NCI-H2196 treated with DMSO at 0.1 percent for 48 hours (cell line): ENCODE measurements at regions not wholly inside any gene's neighbourhood (a gene's known extent, or its start where the extent isn't known, plus 50 kb on each side); places are given as distances from the start of the nearest gene placed in this dataset.

Experiments
- DNase-seq: peaks from one replicate; lab custom pipeline; 2025; ENCODE audit not compliant: unreplicated experiment; lab: John Stamatoyannopoulos, UW

DNA sequence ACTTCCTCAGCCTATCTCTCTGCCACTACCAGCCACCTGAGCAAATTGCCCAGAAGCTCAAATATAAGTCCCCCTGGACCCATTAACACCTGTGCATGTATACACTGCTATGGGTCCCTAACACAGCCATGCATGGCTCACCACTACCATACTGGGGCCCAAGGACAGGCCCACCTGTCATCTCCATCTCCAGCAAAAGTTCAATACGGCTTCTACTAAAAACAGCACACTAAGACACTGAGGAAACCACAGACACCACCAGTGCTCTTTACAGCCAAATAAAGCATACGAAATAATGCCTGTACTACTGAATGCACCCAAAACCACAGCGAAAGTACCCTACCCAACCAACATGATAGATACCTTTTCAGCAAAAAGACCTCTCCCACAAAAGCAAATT lies 85.6 kb upstream of the GHR start:
- DNase-seq, result no peak

DNA sequence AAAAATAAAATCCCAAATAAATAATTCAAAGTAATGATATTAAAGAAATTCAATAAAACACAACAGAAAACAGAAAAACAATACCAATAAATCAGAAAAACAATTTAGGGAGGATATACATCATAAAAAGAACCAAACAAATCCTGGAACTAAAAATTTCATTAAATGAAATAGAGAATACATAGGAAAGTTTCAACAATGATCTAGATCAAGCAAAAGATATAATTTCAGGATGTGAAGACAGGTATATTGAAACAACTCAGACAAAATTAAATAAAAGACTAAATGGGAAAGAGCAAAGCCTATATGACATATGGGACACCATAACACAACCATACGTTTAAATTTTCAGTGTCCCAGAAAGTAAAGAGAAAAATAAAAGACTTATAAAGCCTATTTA lies 85.1 kb upstream of the GHR start:
- DNase-seq, result no peak

DNA sequence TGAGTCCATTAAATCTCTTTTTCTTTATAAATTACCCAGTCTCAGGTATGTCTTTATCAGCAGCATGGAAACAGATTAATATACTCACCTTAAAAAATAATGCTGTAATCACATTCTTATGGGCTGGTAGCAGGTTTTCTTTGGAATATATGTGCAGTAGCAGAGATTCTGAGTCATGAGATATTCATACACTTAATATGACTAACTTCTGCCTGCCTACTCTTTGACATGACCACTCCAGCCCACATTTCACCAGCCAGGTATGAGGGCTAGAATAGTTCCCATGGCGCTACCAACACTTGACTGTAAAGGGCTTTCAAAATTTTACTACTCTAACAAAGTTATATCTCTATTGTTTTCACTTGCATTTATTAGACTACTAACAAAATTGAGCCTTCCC lies 74.1 kb upstream of the GHR start:
- no peak for DNase-seq

DNA sequence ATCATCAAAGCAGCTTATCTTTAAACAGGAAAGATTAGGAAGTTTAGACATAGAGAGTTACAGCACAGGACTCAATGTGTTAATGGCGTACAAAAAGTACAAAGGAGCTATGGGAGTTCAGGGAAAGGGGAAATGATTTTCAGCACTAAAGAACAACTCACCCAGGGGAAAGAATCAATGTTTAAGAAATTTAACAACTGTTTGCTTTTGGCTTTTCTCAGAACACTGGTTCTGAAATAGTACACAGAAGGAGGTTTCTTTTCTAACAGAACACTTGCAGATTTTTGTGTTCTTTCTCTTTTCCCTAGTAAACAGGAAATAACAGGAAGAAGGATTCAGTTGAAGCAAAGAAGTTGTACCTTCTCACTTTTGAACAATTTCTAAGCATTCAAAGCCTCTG lies 71.3 kb upstream of the GHR start:
- DNase-seq, result no peak

DNA sequence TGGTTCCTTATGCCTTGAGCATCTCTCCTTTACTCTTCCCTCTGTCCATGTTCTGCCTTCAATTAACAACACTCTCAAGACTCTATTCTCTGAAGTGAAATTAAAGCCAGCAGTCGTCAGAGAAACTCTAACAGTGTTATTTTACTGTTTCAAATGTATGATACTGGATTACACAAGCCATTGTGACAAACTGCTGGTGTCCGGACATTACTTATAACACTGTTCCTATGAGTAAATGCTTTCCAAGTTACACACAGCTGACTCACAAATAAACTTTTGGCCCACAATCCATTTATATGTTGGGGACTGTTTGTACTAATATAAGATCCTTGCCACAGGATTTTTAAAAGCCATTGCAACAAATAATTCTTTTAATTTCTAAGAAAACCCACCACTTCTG lies 63.2 kb upstream of the GHR start:
- DNase-seq, result no peak

DNA sequence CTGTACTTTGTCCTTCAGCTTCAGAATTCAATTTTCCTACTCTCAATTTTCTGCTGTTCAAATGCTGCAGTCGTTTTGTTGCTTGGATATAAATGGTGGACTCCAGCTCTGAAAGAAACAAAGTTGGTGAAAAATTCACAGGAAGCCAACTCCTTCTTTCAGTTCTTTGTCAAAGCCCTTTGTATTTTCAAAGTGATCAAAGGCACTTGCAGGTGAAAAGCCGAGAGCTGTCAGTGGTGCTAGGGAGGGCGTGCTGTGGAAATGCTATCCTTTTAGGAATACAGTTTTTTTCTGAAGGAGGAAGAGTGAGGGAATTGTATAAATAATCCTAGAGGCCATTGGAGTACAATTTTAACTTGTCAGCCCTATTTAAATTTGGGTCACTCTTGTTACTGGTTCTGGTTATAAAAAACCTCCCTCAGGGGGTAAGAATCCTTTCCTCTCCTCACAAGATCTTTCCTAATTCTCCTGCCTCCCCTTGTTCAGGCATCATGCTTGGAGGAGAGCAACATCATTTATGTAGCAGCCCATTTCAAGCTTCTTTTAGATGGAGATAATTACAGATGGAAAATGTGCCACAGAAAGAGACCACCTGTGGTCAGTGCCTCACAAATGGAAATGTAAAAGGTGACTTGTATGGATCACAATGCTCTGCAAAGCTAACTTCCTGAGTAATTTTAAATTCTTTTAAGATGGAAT lies 62.5 kb upstream of the GHR start:
- DNase-seq, result no peak

DNA sequence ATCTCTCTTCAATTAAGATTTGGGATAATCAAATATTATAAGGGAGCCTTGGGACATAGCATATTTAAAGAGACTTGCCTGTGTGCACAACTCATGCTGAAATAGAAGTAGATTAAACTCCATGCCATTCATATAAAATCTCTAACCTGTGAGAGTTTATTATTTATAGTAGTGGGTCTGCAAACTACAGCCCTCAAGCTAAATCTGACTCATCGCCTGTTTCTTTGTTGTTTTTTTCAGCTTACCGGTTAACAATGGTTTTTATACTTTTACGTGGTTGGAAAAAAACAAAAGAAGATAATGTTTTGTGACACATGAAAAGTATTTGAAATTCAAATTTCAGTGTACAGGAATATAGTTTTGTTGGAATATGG lies 61.9 kb upstream of the GHR start:
- DNase-seq, result no peak

DNA sequence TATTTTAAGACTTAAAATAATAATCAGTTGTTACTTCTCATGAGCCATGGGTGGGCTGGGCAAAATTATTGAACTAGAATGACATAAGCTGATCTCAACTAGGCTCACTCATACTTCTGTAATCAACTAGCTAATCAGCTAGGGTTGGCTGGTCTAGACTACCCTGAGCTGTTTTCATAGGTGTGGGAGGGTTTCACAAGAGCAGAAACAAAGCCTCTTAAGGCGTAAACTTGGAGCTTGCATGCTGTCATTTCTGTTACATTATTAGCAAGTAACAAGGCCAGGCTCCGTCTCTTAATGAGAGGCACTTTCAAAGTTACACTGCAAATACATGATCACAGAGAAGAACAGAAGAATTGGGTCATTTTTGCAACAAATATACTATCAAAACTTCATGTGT lies 57.2 kb upstream of the GHR start:
- DNase-seq, result no peak
